Stimulated activated CD8-positive, alpha-beta memory T cell treated with anti-CD3 and anti-CD28 coated beads, Interleukin-12 subunit alpha, Interleukin-12 subunit beta, amount 100 ng/mL, for 24 hours (primary cell): ENCODE measurements at regions not wholly inside any gene's neighbourhood (a gene's known extent, or its start where the extent isn't known, plus 50 kb on each side); places are given as distances from the start of the nearest gene placed in this dataset.

Experiments
- DNase-seq: peaks from one replicate; pipeline ENCODE4 v3.0.0-alpha.2; 2020; ENCODE audit errors: extremely low read depth

GRCh38 chr6:137734005-137734874, 132.8 kb upstream of the TNFAIP3 start:
- no peak for DNase-seq

- no peak for DNase-seq
These were observed 132.2 kb upstream of the TNFAIP3 start for GRCh38 chr6:137734875-137735182.

DNA sequence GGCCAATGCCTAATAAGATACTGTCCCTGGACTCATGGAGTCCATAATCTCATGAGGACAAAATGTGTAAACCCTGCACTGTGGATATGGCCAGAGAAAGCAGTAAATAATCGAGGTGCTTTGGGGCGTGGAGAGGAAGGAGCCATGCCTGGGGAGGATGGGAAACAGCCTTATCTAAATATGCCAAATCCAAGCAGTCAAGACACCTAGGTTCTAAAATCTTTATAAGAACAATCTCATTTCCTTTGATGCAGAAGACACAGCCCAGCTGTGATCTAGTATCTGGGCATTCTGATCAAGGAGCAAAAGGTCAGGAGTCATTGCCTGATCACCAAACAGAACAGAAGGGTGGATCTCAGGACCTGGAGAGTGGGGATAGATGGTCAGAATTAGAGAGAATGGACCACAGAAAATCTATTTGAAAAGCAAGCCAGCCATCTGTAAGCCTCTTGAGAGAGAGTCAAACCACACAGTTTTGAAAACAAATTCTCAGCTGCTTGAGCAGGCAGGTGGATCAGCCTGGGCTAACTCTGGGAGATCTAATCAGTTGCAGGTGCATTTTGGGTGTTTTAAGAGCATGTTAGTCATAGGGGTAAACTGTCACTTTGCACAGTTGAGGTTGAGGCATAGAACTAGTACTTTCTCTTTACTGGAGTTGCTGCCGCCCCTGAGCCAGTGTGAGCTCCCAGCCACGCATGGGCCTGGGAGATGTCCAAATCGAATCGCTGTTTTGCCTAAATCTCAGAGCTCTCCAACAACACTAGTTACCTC, 130.8 kb upstream of the TNFAIP3 start:
- DNase-seq = no peak

- no peak for DNase-seq
These were observed 130.1 kb upstream of the TNFAIP3 start for GRCh38 chr6:137736911-137737310.

GRCh38 chr6:137737836-137738596, 129.0 kb upstream of the TNFAIP3 start:
- DNase-seq = no peak

GRCh38 chr6:137738931-137739504, 128.0 kb upstream of the TNFAIP3 start:
- no peak for DNase-seq

GRCh38 chr6:137739544-137739943, 127.5 kb upstream of the TNFAIP3 start:
- DNase-seq = no peak

- DNase-seq = no peak
These were observed 126.8 kb upstream of the TNFAIP3 start for GRCh38 chr6:137740091-137740755.

GRCh38 chr6:137740967-137741761, 125.9 kb upstream of the TNFAIP3 start:
- DNase-seq = no peak

- no peak for DNase-seq
These were observed 123.6 kb upstream of the TNFAIP3 start for GRCh38 chr6:137743493-137743892.

GRCh38 chr6:137744877-137745276, 122.2 kb upstream of the TNFAIP3 start:
- no peak for DNase-seq

DNA sequence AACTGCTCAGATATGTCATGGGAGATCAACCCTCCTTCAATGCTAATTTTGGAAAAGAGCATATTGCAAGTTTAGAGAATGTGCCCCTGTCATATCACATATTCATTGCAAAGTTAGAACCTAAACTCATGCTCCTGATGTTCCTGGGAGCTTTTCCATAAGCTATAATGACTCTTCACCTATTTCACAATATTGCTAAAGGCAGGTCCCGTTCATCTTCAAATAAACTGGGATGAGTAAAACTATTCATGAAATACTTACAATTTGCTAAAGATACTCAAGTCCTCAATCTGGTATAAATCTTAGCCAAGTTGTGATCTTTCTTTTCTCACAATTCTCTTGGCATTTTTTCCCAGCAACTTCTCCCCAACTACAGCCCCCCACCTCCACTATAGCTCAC, 121.7 kb upstream of the TNFAIP3 start:
- DNase-seq = no peak

DNA sequence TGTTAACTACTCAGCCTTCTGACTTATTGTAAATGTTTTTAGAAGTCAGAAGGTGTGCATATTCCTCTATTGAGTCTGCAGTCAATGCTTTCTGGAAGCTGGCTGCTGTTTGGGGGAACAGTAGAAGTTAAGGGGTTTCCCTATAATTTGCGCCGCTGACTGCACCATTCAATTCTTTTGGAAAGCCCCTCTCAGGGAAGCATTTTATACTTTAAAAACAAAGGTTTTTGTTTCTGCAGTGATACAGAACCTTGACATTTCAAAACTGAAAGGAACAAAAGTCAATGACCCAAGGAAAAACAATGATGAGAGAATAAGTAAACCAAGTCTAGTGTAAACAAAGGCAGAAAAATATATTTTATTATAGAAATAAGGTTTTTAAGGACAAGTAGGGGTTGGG, 120.8 kb upstream of the TNFAIP3 start:
- no peak for DNase-seq

DNA sequence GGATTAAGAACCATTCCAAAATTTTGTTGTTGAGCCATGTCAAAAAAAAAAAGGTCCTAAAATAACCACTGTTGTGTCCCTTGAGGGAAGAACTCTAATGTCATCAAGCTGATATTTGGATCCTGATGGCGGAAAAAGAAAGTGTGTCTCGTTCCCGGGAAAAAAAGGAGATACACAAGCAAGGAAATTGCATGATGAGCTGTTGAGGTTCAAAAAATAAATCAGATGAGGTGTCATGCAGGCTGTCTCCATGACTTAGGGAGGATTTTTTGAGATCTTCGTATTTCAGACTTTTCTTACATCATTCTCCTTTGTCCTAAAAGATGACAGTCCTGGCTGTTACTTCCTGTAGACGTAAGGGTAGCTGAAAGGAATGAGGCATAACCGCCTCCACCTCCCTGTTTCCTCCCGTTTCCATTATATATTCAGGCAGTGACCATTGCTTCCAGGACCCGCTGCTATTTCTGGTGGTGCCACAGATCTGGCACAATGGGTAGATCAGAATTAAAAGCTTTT, 117.3 kb upstream of the TNFAIP3 start:
- DNase-seq = no peak

- DNase-seq = no peak
These were observed 116.8 kb upstream of the TNFAIP3 start for GRCh38 chr6:137750297-137750696.

GRCh38 chr6:137751768-137752560, 115.1 kb upstream of the TNFAIP3 start:
- no peak for DNase-seq

- DNase-seq = no peak
These were observed 112.7 kb upstream of the TNFAIP3 start for GRCh38 chr6:137754366-137754765.

GRCh38 chr6:137754866-137755265, 112.2 kb upstream of the TNFAIP3 start:
- no peak for DNase-seq

GRCh38 chr6:137755284-137755683, 111.8 kb upstream of the TNFAIP3 start:
- no peak for DNase-seq

DNA sequence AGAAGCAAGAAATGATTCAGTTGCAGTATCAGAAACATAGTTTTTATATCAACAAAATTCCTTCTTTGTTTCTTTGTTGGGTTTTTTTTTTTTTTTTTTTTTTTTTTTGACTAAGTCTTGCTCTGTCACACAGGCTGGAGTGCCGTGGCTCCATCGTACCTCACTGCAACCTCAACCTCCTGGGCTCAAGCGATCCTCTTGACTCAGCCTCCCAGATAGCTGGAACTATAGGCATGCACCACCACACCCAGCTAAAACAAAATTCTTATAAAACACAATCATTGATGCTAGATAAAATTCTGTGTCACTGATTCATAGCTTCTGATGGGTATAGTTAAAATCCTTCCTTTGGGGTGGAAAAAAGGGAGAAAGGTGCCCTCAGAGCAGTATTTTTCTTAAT, 110.3 kb upstream of the TNFAIP3 start:
- no peak for DNase-seq
